ENCODE measurements at regions not wholly inside any gene's neighbourhood (a gene's known extent, or its start where the extent isn't known, plus 50 kb on each side); places are given as distances from the start of the nearest gene placed in this dataset.

GRCh38 chr2:64770137-64770780, 116.5 kb upstream of the SERTAD2 start:
- POLR2A ChIA-PET (ENCODE audit: unreplicated experiment): no interaction called here
- Histone ChIP-seq H3K4ac (ENCODE audit: low read depth, low read length) (peak overlapping the region; percentile 73), H2AFZ (replicated peaks; ENCODE audit: low read length, poor library complexity) (peak overlapping the region; percentile 60), H3K4me2 (ENCODE audit: low read depth, low read length) (peak overlapping the region; percentile 55), H2BK20ac (ENCODE audit: low read depth, low read length) (peak overlapping the region; percentile 89), H4K20me1 (ENCODE audit: insufficient read depth, low read length) (no peaks in the 10 kb centered on the region), H3K4me1 (ENCODE audit: control insufficient read depth, insufficient read depth, low read length) (peaks cover 16% of the 10 kb centered on the region), H2BK120ac (ENCODE audit: low read depth, low read length) (peak overlapping the region; percentile 69), H3K4me3 (ENCODE audit: insufficient read depth, low read depth, low read length) (no peak overlapping the region), H2BK15ac (ENCODE audit: low read depth, low read length) (peak overlapping the region; percentile 84; the same call in 1 of the 3 replicates), H3K18ac (ENCODE audit: low read depth, low read length) (peak overlapping the region; percentile 62; the same call in 1 of the 2 replicates), H3K27me3 (ENCODE audit: control insufficient read depth, insufficient read depth, low read length) (no peaks in the 10 kb centered on the region), H4K91ac (ENCODE audit: insufficient read depth, low read depth, low read length) (peak overlapping the region; percentile 13; the same call in 1 of the 2 replicates), H3K9ac (ENCODE audit: low read depth, low read length) (no peak overlapping the region; the same call in 1 of the 2 replicates), H3K9me3 (ENCODE audit: control insufficient read depth, insufficient read depth, low read length) (no peaks in the 10 kb centered on the region; the same call in 1 of the 2 replicates), H3K23ac (ENCODE audit: low read depth, low read length) (peak overlapping the region; percentile 36), H4K8ac (ENCODE audit: low read depth in 2 of 2, low read length in 2 of 2) (peak overlapping the region in 1 of 2 experiments; percentile 24; a peak in 1 of 4 replicates), H3K27ac (ENCODE audit: insufficient read depth, low read length) (no peak overlapping the region; the same call in 1 of the 2 replicates), H4K5ac (ENCODE audit: low read depth, low read length) (peak overlapping the region; percentile 40), H2AK9ac (replicated peaks; ENCODE audit: low read depth, low read length, poor library complexity) (peak overlapping the region; percentile 3), H3K36me3 (ENCODE audit: control insufficient read depth, insufficient read depth, low read length) (no peaks in the 10 kb centered on the region), H2BK5ac (ENCODE audit: low read depth, low read length, poor library complexity, severe bottlenecking) (peak overlapping the region; percentile 65), H3K79me1 (ENCODE audit: low read depth in 1 of 2, low read length in 2 of 2) (no peaks in the 10 kb centered on the region), H3K14ac (replicated peaks; ENCODE audit: low read depth, low read length) (peak overlapping the region; percentile 51), H3K56ac (ENCODE audit: extremely low read depth, insufficient read depth, low read length) (no peak overlapping the region), H2AK5ac (ENCODE audit: low read depth, low read length) (peak overlapping the region; percentile 71), H3K9me1 (ENCODE audit: insufficient read depth, low read length) (peaks cover 6% of the 10 kb centered on the region)
- in situ Hi-C loops (cut with MboI; ENCODE audit: low sequenced_read_pairs) (no loop called here), intact Hi-C loops (cut with micrococcal nuclease) (no loop called here), dilution Hi-C loops (cut with HindIII; ENCODE audit: low sequenced_read_pairs, unreplicated experiment) (no loop called here)
- CTCF ChIA-PET: interaction anchor here (0.8 to 1.9 kb wide), 4 partner anchors 62 to 270 kb away, joined by 3 to 5 read pairs (median 4); partner anchors contain the start of gene SERTAD2
- DNase-seq (peak; percentile 79), ATAC-seq (ENCODE audit: low read depth) (peak; percentile 15; the same call in 1 of the 2 replicates)
- WGBS, 2 experiments (ENCODE audit: extremely low coverage in 2 of 2, insufficient read length in 1 of 2): no CpG with 5 or more reads among the region's 2 CpGs
- no TSS peak for BruUV-seq (replicated peaks)
- TF ChIP-seq CHD1 (IDR thresholded peaks at IDR 0.05; ENCODE audit: low read depth, low read length) (no peak), CEBPB (IDR thresholded peaks at IDR 0.05; ENCODE audit: low read depth, low read length) (no peak), SMC3 (IDR thresholded peaks at IDR 0.05; ENCODE audit: low read depth, low read length) (no peak), MXI1 (IDR thresholded peaks at IDR 0.05; ENCODE audit: borderline replicate concordance, low read depth, low read length) (no peak), RAD21 (IDR thresholded peaks at IDR 0.05; ENCODE audit: low read length) (no peak), MAZ (IDR thresholded peaks at IDR 0.05; ENCODE audit: borderline replicate concordance, low read depth, low read length) (no peak)

Data from IMR-90 (cell line).